K562 (cell line): ENCODE measurements at regions not wholly inside any gene's neighbourhood (a gene's known extent, or its start where the extent isn't known, plus 50 kb on each side); places are given as distances from the start of the nearest gene placed in this dataset.

ENCODE experiments used
- ATAC-seq: fragments of 200-7000 bp; cut with Tn5 transposase; 3 replicates; pipeline ENCODE4 v1.9.1; 2020; ENCODE audit warnings: moderate library complexity
- BruUV-seq: library from RNA; stranded (reverse); fragments of 400-500 nt; replicated peaks from 2 replicates; lab custom pipeline; 2021; lab: Mats Ljungman, UMichigan
- CTCF ChIA-PET: fragments of 300-600 bp; formaldehyde crosslinking; extraction: SDS; loops from one replicate; lab custom pipeline; 2021; ENCODE audit warnings: low intra/inter-chr PET ratio; lab: Yijun Ruan, JAX
- POLR2A ChIA-PET: fragments of 300-600, 350-650 bp; sonication (Branson Sonifier 250); formaldehyde crosslinking; extraction: SDS; loops from one replicate; lab custom pipeline; 2021; ENCODE audit warnings: antibody characterized with exemption, inconsistent platforms; lab: Yijun Ruan, JAX
- DNase-seq, 4 experiments: peaks; one replicate each; pipeline versions ENCODE4 v3.0.0 to v3.0.0-alpha.2; 2011 to 2018; ENCODE audit warnings: low spot score in 3 of 4, mixed read lengths in 3 of 4; ENCODE audit errors: extremely low read depth in 1 of 4
- FAIRE-seq: peaks from 2 replicates; lab custom pipeline; 2011; peaks lifted over from hg19 to GRCh38; lab: Jason Lieb, UNC
- H2AFZ ChIP-seq: 2 replicates; pipeline ENCODE4 v1.6.0; 2011; ENCODE audit warnings: low read depth, low read length, control low read depth, inconsistent platforms
- H3K27ac ChIP-seq: fragments of 200-600 bp; 3 replicates; pipeline ENCODE4 v1.8.0; 2011; ENCODE audit warnings: low read depth, mild to moderate bottlenecking, control low read depth, inconsistent platforms, low read length, moderate library complexity, mixed read lengths; ENCODE audit errors: extremely low read depth
- H3K27me3 ChIP-seq, 2 experiments: fragments of 300-600 bp in 1 of 2; 2 replicates in 1 of 2; 3 replicates in 1 of 2; pipeline versions ENCODE4 v1.6.0 to v1.8.0; 2011; ENCODE audit warnings: inconsistent platforms in 2 of 2, low read length in 2 of 2, mild to moderate bottlenecking in 1 of 2, mixed read lengths in 1 of 2, moderate library complexity in 1 of 2; ENCODE audit not compliant: control insufficient read depth in 2 of 2, insufficient read depth in 2 of 2
- H3K36me3 ChIP-seq: fragments of 300-600 bp; 3 replicates; pipeline ENCODE4 v1.8.0; 2011; ENCODE audit warnings: mild to moderate bottlenecking, low read length, inconsistent platforms; ENCODE audit not compliant: control insufficient read depth, insufficient read depth
- H3K4me1 ChIP-seq, 2 experiments: fragments of 200-600 bp in 1 of 2; replicated peaks in 1 of 2; 2 replicates in 1 of 2; 3 replicates in 1 of 2; pipeline versions ENCODE4 v1.5.1 to v1.8.0; 2011; ENCODE audit warnings: inconsistent platforms in 2 of 2, low read length in 2 of 2, mild to moderate bottlenecking in 1 of 2, mixed read lengths in 1 of 2, moderate library complexity in 1 of 2; ENCODE audit not compliant: control insufficient read depth in 2 of 2, insufficient read depth in 2 of 2
- H3K4me2 ChIP-seq: 2 replicates; pipeline ENCODE4 v1.6.1; 2011; ENCODE audit warnings: low read length, control low read depth, inconsistent platforms, mixed read lengths; ENCODE audit not compliant: insufficient read depth
- H3K4me3 ChIP-seq: fragments of 200-600 bp; sonication (generic), shearing (Covaris generic); 2 replicates; pipeline ENCODE4 v1.5.1; 2016; ENCODE audit warnings: control low read depth, inconsistent platforms
- H3K79me2 ChIP-seq: fragments of 200-600 bp; 3 replicates; pipeline ENCODE4 v1.8.0; 2011; ENCODE audit warnings: low read length, inconsistent platforms; ENCODE audit not compliant: control insufficient read depth, insufficient read depth
- H3K9ac ChIP-seq, 2 experiments: 2 replicates each; pipeline versions ENCODE4 v1.6.0 to v1.6.1; 2011; ENCODE audit warnings: low read depth in 2 of 2, low read length in 2 of 2, control low read depth in 1 of 2, inconsistent platforms in 1 of 2, mild to moderate bottlenecking in 1 of 2, mixed read lengths in 1 of 2; ENCODE audit not compliant: insufficient read depth in 1 of 2
- H3K9me1 ChIP-seq: one replicate; pipeline ENCODE4 v1.6.0; 2011; ENCODE audit warnings: inconsistent platforms, mild to moderate bottlenecking, low read length, moderate library complexity; ENCODE audit not compliant: control insufficient read depth, insufficient read depth
- H3K9me3 ChIP-seq: replicated peaks from 2 replicates; pipeline ENCODE4 v1.5.1; 2011; ENCODE audit warnings: low read depth, low read length, inconsistent platforms; ENCODE audit not compliant: control insufficient read depth, insufficient read depth
- H4K20me1 ChIP-seq: replicated peaks from 2 replicates; pipeline ENCODE4 v1.6.1; 2011; ENCODE audit warnings: low read length, inconsistent platforms, mixed read lengths; ENCODE audit not compliant: control insufficient read depth, insufficient read depth
- EP300 ChIP-seq: IDR thresholded peaks from 2 replicates; pipeline ENCODE4 v1.6.1; 2012; ENCODE audit warnings: low read length, improper control_type of control experiment
- EZH2 ChIP-seq: IDR thresholded peaks from 2 replicates; pipeline ENCODE4 v1.6.1; 2012; ENCODE audit warnings: low read depth, mild to moderate bottlenecking, inconsistent platforms, low read length, borderline replicate concordance
- MCM3 ChIP-seq: fragments of 450-650 bp; IDR thresholded peaks from 2 replicates; pipeline ENCODE4 v1.6.1; 2016
- MTA1 ChIP-seq: fragments of 450-650 bp; IDR thresholded peaks from 2 replicates; pipeline ENCODE4 v1.6.1; 2017; ENCODE audit warnings: borderline replicate concordance
- PHTF2 ChIP-seq: fragments of 250-450 bp; sonication (Bioruptor Pico); IDR thresholded peaks from 2 replicates; pipeline ENCODE4 v1.5.0; 2021; ENCODE audit warnings: mild to moderate bottlenecking
- SRSF9 ChIP-seq: fragments of 200-400 bp; formaldehyde crosslinking; IDR thresholded peaks from 2 replicates; pipeline ENCODE4 v1.6.1; 2017; ENCODE audit warnings: low read depth, low read length, borderline replicate concordance
- ZNF282 ChIP-seq: sonication (generic); formaldehyde crosslinking; IDR thresholded peaks from 2 replicates; pipeline ENCODE4 v1.8.1; 2023; ENCODE audit warnings: missing genetic modification reagents
- ZNF561 ChIP-seq: fragments of 450-650 bp; formaldehyde crosslinking; conservative IDR thresholded peaks from 2 replicates; pipeline ENCODE4 v1.4.0; 2020; ENCODE audit warnings: mild to moderate bottlenecking, moderate library complexity
- ZNF695 ChIP-seq: fragments of 450-650 bp; formaldehyde crosslinking; IDR thresholded peaks from 2 replicates; pipeline ENCODE4 v1.4.0; 2020; ENCODE audit warnings: mild to moderate bottlenecking, moderate library complexity
- in situ Hi-C: fragments of 300-500 bp; cut with MboI; formaldehyde crosslinking; loops from 4 replicates; pipeline ENCODE4 v1.15.0; 2018; ENCODE audit warnings: inconsistent platforms, mixed read lengths
- intact Hi-C: fragments of 100-400 bp; cut with micrococcal nuclease; formaldehyde crosslinking; loops from 2 replicates; pipeline ENCODE4 v1.14.2; 2022
- TF ChIP-seq, protein P1 (sequence below): fragments of 450-650 bp; IDR thresholded peaks from 2 replicates; pipeline ENCODE4 v1.6.1; 2017; ENCODE audit warnings: antibody characterized with exemption
- TF ChIP-seq, protein P2 (sequence below): fragments of 200-600 bp; sonication (generic); IDR thresholded peaks from one replicate; pipeline ENCODE4 v1.6.1; 2012; ENCODE audit warnings: mild to moderate bottlenecking, low read depth, low read length, inconsistent platforms

DNA sequence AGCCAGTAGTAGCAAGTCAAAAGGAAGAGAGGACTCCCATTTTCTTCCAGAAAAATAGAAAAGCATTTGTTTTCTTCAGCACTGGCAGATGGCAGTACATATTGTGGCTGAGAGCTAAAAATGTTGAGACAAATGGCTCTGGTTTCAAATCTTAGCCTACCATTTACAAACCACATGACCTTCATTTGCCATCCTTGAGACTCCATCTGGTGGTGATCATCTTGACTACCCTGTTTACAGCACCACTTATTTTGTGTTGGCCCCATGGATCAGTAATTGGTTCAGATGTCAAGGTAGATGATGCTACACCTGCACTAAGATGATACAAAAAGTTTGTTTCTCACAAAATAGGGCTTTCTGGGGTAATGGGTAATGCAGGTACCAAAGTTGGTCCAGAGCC lies 951.8 kb upstream of the IGFBP7 start:
- ChIA-PET POLR2A (no interaction called here), CTCF (no interaction called here)
- Histone ChIP-seq H3K4me3 (no peak overlapping the region), H3K27ac (no peak overlapping the region), H4K20me1 (no peaks in the 10 kb centered on the region), H3K4me2 (no peak overlapping the region), H3K79me2 (no peaks in the 10 kb centered on the region), H3K4me1 (no peaks in the 10 kb centered on the region), H2AFZ (no peak overlapping the region), H3K9me3 (no peaks in the 10 kb centered on the region), H3K27me3 (no peaks in the 10 kb centered on the region), H3K9ac (no peak overlapping the region), H3K36me3 (no peaks in the 10 kb centered on the region), H3K9me1 (no peaks in the 10 kb centered on the region)
- ATAC-seq (no peak), FAIRE-seq (no peak), DNase-seq (no peak)
- BruUV-seq = no TSS peak
- in situ Hi-C loops = no loop called here
- intact Hi-C loops = no loop called here
- no peak for TF ChIP-seq EZH2
- TF ChIP-seq, protein P1, sequence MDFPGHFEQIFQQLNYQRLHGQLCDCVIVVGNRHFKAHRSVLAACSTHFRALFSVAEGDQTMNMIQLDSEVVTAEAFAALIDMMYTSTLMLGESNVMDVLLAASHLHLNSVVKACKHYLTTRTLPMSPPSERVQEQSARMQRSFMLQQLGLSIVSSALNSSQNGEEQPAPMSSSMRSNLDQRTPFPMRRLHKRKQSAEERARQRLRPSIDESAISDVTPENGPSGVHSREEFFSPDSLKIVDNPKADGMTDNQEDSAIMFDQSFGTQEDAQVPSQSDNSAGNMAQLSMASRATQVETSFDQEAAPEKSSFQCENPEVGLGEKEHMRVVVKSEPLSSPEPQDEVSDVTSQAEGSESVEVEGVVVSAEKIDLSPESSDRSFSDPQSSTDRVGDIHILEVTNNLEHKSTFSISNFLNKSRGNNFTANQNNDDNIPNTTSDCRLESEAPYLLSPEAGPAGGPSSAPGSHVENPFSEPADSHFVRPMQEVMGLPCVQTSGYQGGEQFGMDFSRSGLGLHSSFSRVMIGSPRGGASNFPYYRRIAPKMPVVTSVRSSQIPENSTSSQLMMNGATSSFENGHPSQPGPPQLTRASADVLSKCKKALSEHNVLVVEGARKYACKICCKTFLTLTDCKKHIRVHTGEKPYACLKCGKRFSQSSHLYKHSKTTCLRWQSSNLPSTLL = no peak
- TF ChIP-seq EP300 = no peak
- TF ChIP-seq ZNF561 = no peak
- TF ChIP-seq SRSF9 = no peak
- no peak for TF ChIP-seq PHTF2 (CRISPR knock-in tag)
- no peak for TF ChIP-seq ZNF282 (CRISPR knock-in tag)
- TF ChIP-seq MCM3 = no peak
- TF ChIP-seq, protein P2, sequence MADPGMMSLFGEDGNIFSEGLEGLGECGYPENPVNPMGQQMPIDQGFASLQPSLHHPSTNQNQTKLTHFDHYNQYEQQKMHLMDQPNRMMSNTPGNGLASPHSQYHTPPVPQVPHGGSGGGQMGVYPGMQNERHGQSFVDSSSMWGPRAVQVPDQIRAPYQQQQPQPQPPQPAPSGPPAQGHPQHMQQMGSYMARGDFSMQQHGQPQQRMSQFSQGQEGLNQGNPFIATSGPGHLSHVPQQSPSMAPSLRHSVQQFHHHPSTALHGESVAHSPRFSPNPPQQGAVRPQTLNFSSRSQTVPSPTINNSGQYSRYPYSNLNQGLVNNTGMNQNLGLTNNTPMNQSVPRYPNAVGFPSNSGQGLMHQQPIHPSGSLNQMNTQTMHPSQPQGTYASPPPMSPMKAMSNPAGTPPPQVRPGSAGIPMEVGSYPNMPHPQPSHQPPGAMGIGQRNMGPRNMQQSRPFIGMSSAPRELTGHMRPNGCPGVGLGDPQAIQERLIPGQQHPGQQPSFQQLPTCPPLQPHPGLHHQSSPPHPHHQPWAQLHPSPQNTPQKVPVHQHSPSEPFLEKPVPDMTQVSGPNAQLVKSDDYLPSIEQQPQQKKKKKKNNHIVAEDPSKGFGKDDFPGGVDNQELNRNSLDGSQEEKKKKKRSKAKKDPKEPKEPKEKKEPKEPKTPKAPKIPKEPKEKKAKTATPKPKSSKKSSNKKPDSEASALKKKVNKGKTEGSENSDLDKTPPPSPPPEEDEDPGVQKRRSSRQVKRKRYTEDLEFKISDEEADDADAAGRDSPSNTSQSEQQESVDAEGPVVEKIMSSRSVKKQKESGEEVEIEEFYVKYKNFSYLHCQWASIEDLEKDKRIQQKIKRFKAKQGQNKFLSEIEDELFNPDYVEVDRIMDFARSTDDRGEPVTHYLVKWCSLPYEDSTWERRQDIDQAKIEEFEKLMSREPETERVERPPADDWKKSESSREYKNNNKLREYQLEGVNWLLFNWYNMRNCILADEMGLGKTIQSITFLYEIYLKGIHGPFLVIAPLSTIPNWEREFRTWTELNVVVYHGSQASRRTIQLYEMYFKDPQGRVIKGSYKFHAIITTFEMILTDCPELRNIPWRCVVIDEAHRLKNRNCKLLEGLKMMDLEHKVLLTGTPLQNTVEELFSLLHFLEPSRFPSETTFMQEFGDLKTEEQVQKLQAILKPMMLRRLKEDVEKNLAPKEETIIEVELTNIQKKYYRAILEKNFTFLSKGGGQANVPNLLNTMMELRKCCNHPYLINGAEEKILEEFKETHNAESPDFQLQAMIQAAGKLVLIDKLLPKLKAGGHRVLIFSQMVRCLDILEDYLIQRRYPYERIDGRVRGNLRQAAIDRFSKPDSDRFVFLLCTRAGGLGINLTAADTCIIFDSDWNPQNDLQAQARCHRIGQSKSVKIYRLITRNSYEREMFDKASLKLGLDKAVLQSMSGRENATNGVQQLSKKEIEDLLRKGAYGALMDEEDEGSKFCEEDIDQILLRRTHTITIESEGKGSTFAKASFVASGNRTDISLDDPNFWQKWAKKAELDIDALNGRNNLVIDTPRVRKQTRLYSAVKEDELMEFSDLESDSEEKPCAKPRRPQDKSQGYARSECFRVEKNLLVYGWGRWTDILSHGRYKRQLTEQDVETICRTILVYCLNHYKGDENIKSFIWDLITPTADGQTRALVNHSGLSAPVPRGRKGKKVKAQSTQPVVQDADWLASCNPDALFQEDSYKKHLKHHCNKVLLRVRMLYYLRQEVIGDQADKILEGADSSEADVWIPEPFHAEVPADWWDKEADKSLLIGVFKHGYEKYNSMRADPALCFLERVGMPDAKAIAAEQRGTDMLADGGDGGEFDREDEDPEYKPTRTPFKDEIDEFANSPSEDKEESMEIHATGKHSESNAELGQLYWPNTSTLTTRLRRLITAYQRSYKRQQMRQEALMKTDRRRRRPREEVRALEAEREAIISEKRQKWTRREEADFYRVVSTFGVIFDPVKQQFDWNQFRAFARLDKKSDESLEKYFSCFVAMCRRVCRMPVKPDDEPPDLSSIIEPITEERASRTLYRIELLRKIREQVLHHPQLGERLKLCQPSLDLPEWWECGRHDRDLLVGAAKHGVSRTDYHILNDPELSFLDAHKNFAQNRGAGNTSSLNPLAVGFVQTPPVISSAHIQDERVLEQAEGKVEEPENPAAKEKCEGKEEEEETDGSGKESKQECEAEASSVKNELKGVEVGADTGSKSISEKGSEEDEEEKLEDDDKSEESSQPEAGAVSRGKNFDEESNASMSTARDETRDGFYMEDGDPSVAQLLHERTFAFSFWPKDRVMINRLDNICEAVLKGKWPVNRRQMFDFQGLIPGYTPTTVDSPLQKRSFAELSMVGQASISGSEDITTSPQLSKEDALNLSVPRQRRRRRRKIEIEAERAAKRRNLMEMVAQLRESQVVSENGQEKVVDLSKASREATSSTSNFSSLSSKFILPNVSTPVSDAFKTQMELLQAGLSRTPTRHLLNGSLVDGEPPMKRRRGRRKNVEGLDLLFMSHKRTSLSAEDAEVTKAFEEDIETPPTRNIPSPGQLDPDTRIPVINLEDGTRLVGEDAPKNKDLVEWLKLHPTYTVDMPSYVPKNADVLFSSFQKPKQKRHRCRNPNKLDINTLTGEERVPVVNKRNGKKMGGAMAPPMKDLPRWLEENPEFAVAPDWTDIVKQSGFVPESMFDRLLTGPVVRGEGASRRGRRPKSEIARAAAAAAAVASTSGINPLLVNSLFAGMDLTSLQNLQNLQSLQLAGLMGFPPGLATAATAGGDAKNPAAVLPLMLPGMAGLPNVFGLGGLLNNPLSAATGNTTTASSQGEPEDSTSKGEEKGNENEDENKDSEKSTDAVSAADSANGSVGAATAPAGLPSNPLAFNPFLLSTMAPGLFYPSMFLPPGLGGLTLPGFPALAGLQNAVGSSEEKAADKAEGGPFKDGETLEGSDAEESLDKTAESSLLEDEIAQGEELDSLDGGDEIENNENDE = no peak
- no peak for TF ChIP-seq MTA1
- TF ChIP-seq ZNF695 (CRISPR knock-in tag) = no peak
